Upper lobe of right lung (tissue), 1 donor: ENCODE measurements at regions not wholly inside any gene's neighbourhood (a gene's known extent, or its start where the extent isn't known, plus 50 kb on each side); places are given as distances from the start of the nearest gene placed in this dataset.

Experiments used
- ATAC-seq: fragments of 200-7000 bp; cut with Tn5 transposase; one replicate; pipeline ENCODE4 v1.9.1; 2020; ENCODE audit warnings: mild to moderate bottlenecking, moderate library complexity
- DNase-seq: peaks from one replicate; pipeline ENCODE4 v3.0.0-alpha.2; 2020
- H3K27ac ChIP-seq: fragments of 200-600 bp; one replicate; pipeline ENCODE4 v1.8.0; 2022
- H3K27me3 ChIP-seq: fragments of 200-600 bp; one replicate; pipeline ENCODE4 v1.8.0; 2022; ENCODE audit warnings: mild to moderate bottlenecking
- H3K36me3 ChIP-seq: fragments of 200-600 bp; one replicate; pipeline ENCODE4 v1.8.0; 2022
- H3K4me1 ChIP-seq: fragments of 200-600 bp; one replicate; pipeline ENCODE4 v1.8.0; 2022
- H3K4me3 ChIP-seq: fragments of 200-600 bp; one replicate; pipeline ENCODE4 v1.8.0; 2022; ENCODE audit warnings: mild to moderate bottlenecking
- H3K9me3 ChIP-seq: fragments of 200-600 bp; one replicate; pipeline ENCODE4 v1.8.0; 2022
- intact Hi-C: fragments of 100-400 bp; cut with DNase I; formaldehyde crosslinking; loops from one replicate; pipeline ENCODE4 v1.11.0; 2022
- TF ChIP-seq, protein P1 (sequence below): fragments of 200-600 bp; IDR thresholded peaks from one replicate; pipeline ENCODE4 v1.8.0; 2022; ENCODE audit warnings: antibody characterized with exemption
- donor health status: DM: no; HTN: yes; CAD: no; lungs with severe emphysema.

DNA sequence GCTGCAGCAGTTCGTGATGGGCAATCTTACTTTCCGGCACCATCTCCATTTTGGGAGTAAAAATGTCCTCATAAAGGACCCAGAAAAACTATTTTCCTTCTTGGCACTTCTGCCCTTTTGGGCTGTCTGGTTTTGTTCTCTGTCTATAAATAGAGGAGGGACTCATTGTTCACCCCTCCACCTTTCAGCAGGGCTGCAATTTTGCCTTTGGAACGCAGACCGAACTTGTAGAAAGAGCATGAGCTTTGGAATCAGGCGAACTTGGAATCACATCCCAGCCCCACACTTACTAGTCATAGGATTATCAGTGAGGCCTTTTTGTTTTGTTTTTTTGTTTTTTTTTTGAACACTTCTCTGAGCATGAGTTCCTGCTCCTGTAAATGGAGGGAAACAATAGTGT lies 178.1 kb upstream of the IL12B start:
- Histone ChIP-seq H3K27ac (no peak overlapping the region), H3K36me3 (no peaks in the 10 kb centered on the region), H3K4me3 (no peak overlapping the region), H3K9me3 (no peaks in the 10 kb centered on the region), H3K27me3 (no peaks in the 10 kb centered on the region), H3K4me1 (peaks cover 31% of the 10 kb centered on the region)
- TF ChIP-seq, protein P1, sequence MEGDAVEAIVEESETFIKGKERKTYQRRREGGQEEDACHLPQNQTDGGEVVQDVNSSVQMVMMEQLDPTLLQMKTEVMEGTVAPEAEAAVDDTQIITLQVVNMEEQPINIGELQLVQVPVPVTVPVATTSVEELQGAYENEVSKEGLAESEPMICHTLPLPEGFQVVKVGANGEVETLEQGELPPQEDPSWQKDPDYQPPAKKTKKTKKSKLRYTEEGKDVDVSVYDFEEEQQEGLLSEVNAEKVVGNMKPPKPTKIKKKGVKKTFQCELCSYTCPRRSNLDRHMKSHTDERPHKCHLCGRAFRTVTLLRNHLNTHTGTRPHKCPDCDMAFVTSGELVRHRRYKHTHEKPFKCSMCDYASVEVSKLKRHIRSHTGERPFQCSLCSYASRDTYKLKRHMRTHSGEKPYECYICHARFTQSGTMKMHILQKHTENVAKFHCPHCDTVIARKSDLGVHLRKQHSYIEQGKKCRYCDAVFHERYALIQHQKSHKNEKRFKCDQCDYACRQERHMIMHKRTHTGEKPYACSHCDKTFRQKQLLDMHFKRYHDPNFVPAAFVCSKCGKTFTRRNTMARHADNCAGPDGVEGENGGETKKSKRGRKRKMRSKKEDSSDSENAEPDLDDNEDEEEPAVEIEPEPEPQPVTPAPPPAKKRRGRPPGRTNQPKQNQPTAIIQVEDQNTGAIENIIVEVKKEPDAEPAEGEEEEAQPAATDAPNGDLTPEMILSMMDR: no peak
- ATAC-seq: no peak
- intact Hi-C loops: no loop called here
- no peak for DNase-seq

DNA sequence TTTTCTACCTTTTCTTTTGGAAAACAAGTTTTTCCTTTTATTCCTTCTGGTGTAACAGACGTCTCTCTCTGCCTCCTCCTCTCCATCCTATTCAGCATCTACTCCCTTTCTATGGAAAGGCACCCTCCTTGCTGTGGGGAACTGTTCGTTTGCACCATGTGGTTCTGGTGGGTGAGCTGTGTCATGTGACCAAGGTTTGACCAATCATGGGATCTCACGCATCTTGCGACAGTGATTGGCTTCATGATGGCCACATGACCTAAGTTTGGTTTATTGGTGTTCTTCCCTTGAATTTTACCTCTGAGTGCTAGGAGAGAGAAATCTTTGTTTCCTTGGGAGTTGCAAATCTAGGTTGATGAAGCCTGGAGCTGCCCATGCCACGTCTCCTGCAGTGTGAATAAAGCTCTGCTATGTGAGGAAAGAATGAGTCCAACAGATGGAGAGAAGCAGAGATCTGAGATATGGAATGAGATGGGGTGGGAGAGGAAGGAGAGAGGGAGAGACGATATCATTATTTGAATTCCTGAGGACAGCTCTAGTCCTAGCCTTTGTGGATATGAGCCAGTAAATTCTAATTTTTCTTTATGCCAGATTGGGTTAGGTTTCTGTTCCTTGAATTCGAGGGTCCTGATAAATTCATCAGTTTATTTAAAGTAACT lies 178.8 kb upstream of the IL12B start:
- H3K4me3 ChIP-seq: no peak overlapping the region
- DNase-seq: no peak
- no peaks in the 10 kb centered on the region for H3K27me3 ChIP-seq
- ATAC-seq: no peak
- intact Hi-C loops: no loop called here
- peaks cover 31% of the 10 kb centered on the region for H3K4me1 ChIP-seq
- H3K36me3 ChIP-seq: no peaks in the 10 kb centered on the region
- no peaks in the 10 kb centered on the region for H3K9me3 ChIP-seq
- no peak overlapping the region for H3K27ac ChIP-seq
- TF ChIP-seq, protein P1: no peak

DNA sequence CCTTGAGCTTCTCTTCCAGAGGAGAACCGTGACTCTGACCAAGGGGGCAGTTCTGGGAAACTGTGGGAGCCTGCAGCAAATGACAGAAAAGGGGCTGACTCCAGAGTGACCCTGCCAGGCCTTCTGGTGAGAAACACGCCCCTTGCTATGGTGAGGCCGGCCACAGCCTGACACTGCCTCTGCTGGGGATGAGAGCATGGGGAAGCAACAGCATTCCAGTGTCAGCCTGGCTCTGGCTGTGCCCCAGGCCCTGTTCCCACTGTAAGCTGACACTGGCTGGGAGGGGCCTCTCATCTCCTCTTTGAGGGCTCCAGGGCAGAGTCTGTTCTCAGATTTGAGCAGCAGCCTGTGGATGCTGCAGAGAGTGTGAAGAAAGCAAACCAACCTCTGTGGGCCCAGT lies 180.0 kb upstream of the IL12B start:
- TF ChIP-seq, protein P1: no peak
- Histone ChIP-seq H3K9me3 (no peaks in the 10 kb centered on the region), H3K36me3 (no peaks in the 10 kb centered on the region), H3K4me1 (peaks cover 21% of the 10 kb centered on the region), H3K27ac (peak overlapping the region; percentile 72), H3K4me3 (no peak overlapping the region), H3K27me3 (no peaks in the 10 kb centered on the region)
- DNase-seq (peak; percentile 68), ATAC-seq (peak; percentile 80)
- intact Hi-C loops: no loop called here

DNA sequence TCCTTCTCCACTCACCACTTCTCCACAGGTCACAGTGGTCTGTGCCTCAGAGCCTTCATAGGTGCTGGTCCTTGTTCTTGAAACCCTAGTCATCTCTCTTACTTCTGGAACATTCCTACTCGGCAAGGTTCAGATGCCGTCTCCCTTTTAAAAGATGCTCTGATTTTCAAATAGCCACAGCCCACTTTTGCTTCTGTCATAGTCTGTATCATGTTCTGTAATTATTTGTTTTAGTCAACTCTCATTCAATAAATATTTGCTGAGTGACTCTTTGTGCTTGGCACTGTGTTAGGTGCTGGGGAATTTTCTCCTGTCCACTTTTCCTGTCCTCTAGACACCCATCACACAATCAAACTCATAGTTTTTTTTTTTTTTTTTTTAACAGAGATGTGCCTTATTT lies 181.3 kb upstream of the IL12B start:
- ATAC-seq (no peak), DNase-seq (no peak)
- Histone ChIP-seq H3K27ac (no peak overlapping the region), H3K27me3 (no peaks in the 10 kb centered on the region), H3K4me1 (peaks cover 16% of the 10 kb centered on the region), H3K4me3 (no peak overlapping the region), H3K9me3 (no peaks in the 10 kb centered on the region), H3K36me3 (no peaks in the 10 kb centered on the region)
- TF ChIP-seq, protein P1: no peak
- intact Hi-C loops: no loop called here

DNA sequence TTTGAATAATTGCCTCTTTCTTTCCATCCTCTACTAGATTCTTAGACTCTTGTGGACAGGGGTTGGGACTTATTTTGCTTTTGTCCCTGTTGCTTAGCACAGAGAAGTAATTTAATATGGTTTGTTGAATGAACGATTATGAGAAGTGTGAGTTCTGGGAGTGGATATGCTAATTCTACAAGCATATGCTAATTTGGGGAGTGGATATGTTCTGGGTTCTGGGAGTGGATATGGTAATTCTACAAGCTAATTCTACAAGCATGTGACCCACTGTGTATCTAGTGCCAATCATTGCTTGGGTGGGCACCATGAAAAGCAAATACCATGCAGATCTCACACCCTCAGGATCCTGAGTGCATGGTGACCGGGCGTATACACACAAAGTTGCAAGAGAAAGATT lies 181.8 kb upstream of the IL12B start:
- H3K27ac ChIP-seq: no peak overlapping the region
- H3K4me3 ChIP-seq: no peak overlapping the region
- TF ChIP-seq, protein P1: no peak
- intact Hi-C loops: no loop called here
- H3K9me3 ChIP-seq: no peaks in the 10 kb centered on the region
- ATAC-seq: no peak
- H3K4me1 ChIP-seq: peaks cover 16% of the 10 kb centered on the region
- H3K27me3 ChIP-seq: no peaks in the 10 kb centered on the region
- H3K36me3 ChIP-seq: no peaks in the 10 kb centered on the region
- no peak for DNase-seq
